Rectal smooth muscle tissue (tissue), 1 donor: ENCODE measurements at regions not wholly inside any gene's neighbourhood (a gene's known extent, or its start where the extent isn't known, plus 50 kb on each side); places are given as distances from the start of the nearest gene placed in this dataset.

ENCODE experiments used
- H3K27ac ChIP-seq: one replicate; pipeline ENCODE4 v1.7.0; 2013; ENCODE audit warnings: low read depth, low read length, inconsistent platforms
- H3K27me3 ChIP-seq: one replicate; pipeline ENCODE4 v1.7.0; 2013; ENCODE audit warnings: low read length; ENCODE audit not compliant: control insufficient read depth, insufficient read depth
- H3K36me3 ChIP-seq: one replicate; pipeline ENCODE4 v1.7.0; 2013; ENCODE audit warnings: low read length; ENCODE audit not compliant: control insufficient read depth, insufficient read depth
- H3K4me1 ChIP-seq: one replicate; pipeline ENCODE4 v1.7.0; 2013; ENCODE audit warnings: low read length; ENCODE audit not compliant: control insufficient read depth, insufficient read depth
- H3K4me3 ChIP-seq: one replicate; pipeline ENCODE4 v1.7.0; 2013; ENCODE audit warnings: low read length
- H3K9ac ChIP-seq: one replicate; pipeline ENCODE4 v1.7.0; 2013; ENCODE audit warnings: low read length

DNA sequence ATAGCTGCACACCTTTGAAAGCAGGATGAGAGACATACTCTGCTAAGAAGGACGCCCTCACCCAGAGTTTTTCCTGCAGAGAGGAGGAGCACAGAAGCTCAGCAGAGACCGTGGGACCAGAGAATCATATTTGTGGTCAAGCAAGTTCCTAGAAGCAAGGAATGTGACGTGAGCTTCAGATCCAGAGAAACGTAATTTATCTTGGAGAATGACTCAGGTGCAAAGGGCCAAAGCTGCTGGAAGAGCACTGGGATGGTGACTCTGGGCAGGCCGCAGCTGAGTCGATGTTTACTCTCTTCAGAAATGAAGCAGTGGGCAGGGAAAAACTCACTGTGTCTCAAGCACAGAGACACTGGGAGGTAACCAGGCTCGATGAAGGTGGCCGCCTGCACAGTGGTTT, 50.1 kb upstream of the IGFBP2 start:
- Histone ChIP-seq H3K36me3 (no peaks in the 10 kb centered on the region), H3K4me3 (no peak overlapping the region), H3K4me1 (no peaks in the 10 kb centered on the region), H3K27me3 (no peaks in the 10 kb centered on the region), H3K9ac (no peak overlapping the region), H3K27ac (no peak overlapping the region)
